ENCODE measurements at regions not wholly inside any gene's neighbourhood (a gene's known extent, or its start where the extent isn't known, plus 50 kb on each side); places are given as distances from the start of the nearest gene placed in this dataset.

- ATAC-seq = no peak
- DNase-seq = peak; percentile 37
- Histone ChIP-seq H3K4me3 (no peak overlapping the region), H3K4me1 (no peaks in the 10 kb centered on the region), H3K36me3 (no peaks in the 10 kb centered on the region), H3K9me3 (no peaks in the 10 kb centered on the region), H3K27ac (no peak overlapping the region), H3K27me3 (peaks cover 9% of the 10 kb centered on the region)
- TF ChIP-seq CTCF (IDR thresholded peaks at IDR 0.05) = no peak
- intact Hi-C loops (cut with DNase I) = no loop called here
These were observed 183.4 kb upstream of the C1orf174 start for GRCh38 chr1:4083231-4084047.

- ATAC-seq (no peak), DNase-seq (peak; percentile 23)
- intact Hi-C loops (cut with DNase I) = no loop called here
- Histone ChIP-seq H3K9me3 (no peaks in the 10 kb centered on the region), H3K4me1 (no peaks in the 10 kb centered on the region), H3K27me3 (peaks cover 9% of the 10 kb centered on the region), H3K36me3 (no peaks in the 10 kb centered on the region), H3K4me3 (no peak overlapping the region), H3K27ac (no peak overlapping the region)
- no peak for TF ChIP-seq CTCF (IDR thresholded peaks at IDR 0.05)
These were observed 184.0 kb upstream of the C1orf174 start for GRCh38 chr1:4084048-4084431.

GRCh38 chr1:4084446-4084845, 184.4 kb upstream of the C1orf174 start:
- Histone ChIP-seq H3K4me3 (no peak overlapping the region), H3K36me3 (no peaks in the 10 kb centered on the region), H3K27ac (no peak overlapping the region), H3K27me3 (peaks cover 9% of the 10 kb centered on the region), H3K9me3 (no peaks in the 10 kb centered on the region), H3K4me1 (no peaks in the 10 kb centered on the region)
- intact Hi-C loops (cut with DNase I) = no loop called here
- ATAC-seq = no peak
- peak; percentile 17 for DNase-seq
- TF ChIP-seq CTCF (IDR thresholded peaks at IDR 0.05) = no peak

- H3K9me3 ChIP-seq = no peaks in the 10 kb centered on the region
- H3K4me3 ChIP-seq = no peak overlapping the region
- H3K27me3 ChIP-seq = peaks cover 9% of the 10 kb centered on the region
- no peak overlapping the region for H3K27ac ChIP-seq
- intact Hi-C loops (cut with DNase I) = no loop called here
- H3K36me3 ChIP-seq = no peaks in the 10 kb centered on the region
- no peaks in the 10 kb centered on the region for H3K4me1 ChIP-seq
- ATAC-seq (no peak), DNase-seq (peak; percentile 28)
- TF ChIP-seq CTCF (IDR thresholded peaks at IDR 0.05) = no peak
These were observed 184.8 kb upstream of the C1orf174 start for GRCh38 chr1:4084896-4085295.

GRCh38 chr1:4085546-4085945, 185.5 kb upstream of the C1orf174 start:
- H3K27me3 ChIP-seq = peaks cover 9% of the 10 kb centered on the region
- TF ChIP-seq CTCF (IDR thresholded peaks at IDR 0.05) = no peak
- H3K4me3 ChIP-seq = no peak overlapping the region
- ATAC-seq = no peak
- H3K4me1 ChIP-seq = no peaks in the 10 kb centered on the region
- intact Hi-C loops (cut with DNase I) = no loop called here
- H3K9me3 ChIP-seq = no peaks in the 10 kb centered on the region
- no peak for DNase-seq
- H3K27ac ChIP-seq = no peak overlapping the region
- H3K36me3 ChIP-seq = no peaks in the 10 kb centered on the region
